SK-N-SH (cell line): ENCODE measurements at regions not wholly inside any gene's neighbourhood (a gene's known extent, or its start where the extent isn't known, plus 50 kb on each side); places are given as distances from the start of the nearest gene placed in this dataset.

Source experiments
- CTCF ChIA-PET: fragments of 300-600, 350-600 bp; formaldehyde crosslinking; extraction: SDS; loops from one replicate; lab custom pipeline; 2021; lab: Yijun Ruan, JAX
- POLR2A ChIA-PET: fragments of 350-600 bp; sonication (Branson Sonifier 250); formaldehyde crosslinking; extraction: SDS; loops from one replicate; lab custom pipeline; 2020; ENCODE audit warnings: antibody characterized with exemption, inconsistent platforms; lab: Yijun Ruan, JAX
- DNase-seq: peaks from one replicate; pipeline ENCODE4 v3.0.0; 2012
- H2AFZ ChIP-seq: fragments of 200-600 bp; sonication (generic); 2 replicates; pipeline ENCODE4 v1.8.1; 2016; ENCODE audit warnings: antibody characterized with exemption, mild to moderate bottlenecking, low read depth
- H3F3A ChIP-seq: fragments of 200-600 bp; sonication (generic); replicated peaks from 2 replicates; pipeline ENCODE3; 2016; ENCODE audit warnings: antibody characterized with exemption, mild to moderate bottlenecking; ENCODE audit not compliant: insufficient read depth
- H3K27ac ChIP-seq, 2 experiments: fragments of 200-500 bp in 1 of 2; fragments of 200-600 bp in 1 of 2; sonication (Bioruptor generic) in 1 of 2; sonication (generic), shearing (Covaris generic) in 1 of 2; 2 replicates each; pipeline versions ENCODE4 v1.5.1 to v1.6.1; 2014 to 2016; ENCODE audit warnings: low read depth in 2 of 2, inconsistent platforms in 1 of 2, low read length in 1 of 2, mild to moderate bottlenecking in 1 of 2, mixed read lengths in 1 of 2
- H3K27me3 ChIP-seq: fragments of 200-600 bp; sonication (generic), shearing (Covaris generic); 2 replicates; pipeline ENCODE4 v1.6.1; 2016; ENCODE audit warnings: mixed run types; ENCODE audit not compliant: insufficient read depth
- H3K36me3 ChIP-seq, 2 experiments: fragments of 200-500 bp in 1 of 2; fragments of 200-600 bp in 1 of 2; sonication (Bioruptor generic) in 1 of 2; sonication (generic) in 1 of 2; replicated peaks in 1 of 2; 2 replicates each; pipeline versions ENCODE3 to v1.5.1; 2014 to 2016; ENCODE audit warnings: low read length in 1 of 2, mild to moderate bottlenecking in 1 of 2; ENCODE audit not compliant: insufficient read depth in 2 of 2, control insufficient read depth in 1 of 2
- H3K4me1 ChIP-seq, 2 experiments: fragments of 200-500 bp in 1 of 2; fragments of 200-600 bp in 1 of 2; sonication (Bioruptor generic) in 1 of 2; sonication (generic), shearing (Covaris generic) in 1 of 2; 2 replicates each; pipeline versions ENCODE4 v1.5.1 to v1.6.1; 2014 to 2016; ENCODE audit warnings: low read depth in 1 of 2, low read length in 1 of 2, mixed run types in 1 of 2; ENCODE audit not compliant: insufficient read depth in 2 of 2, control insufficient read depth in 1 of 2
- H3K4me2 ChIP-seq: fragments of 200-600 bp; sonication (generic), shearing (Covaris generic); 2 replicates; pipeline ENCODE4 v1.6.1; 2017; ENCODE audit warnings: mixed run types
- H3K4me3 ChIP-seq, 2 experiments: fragments of 200-500 bp in 1 of 2; fragments of 200-600 bp in 1 of 2; sonication (Bioruptor generic) in 1 of 2; sonication (generic), shearing (Covaris generic) in 1 of 2; 2 replicates each; pipeline versions ENCODE4 v1.5.1 to v1.8.1; 2014 to 2016; ENCODE audit warnings: low read depth in 2 of 2, inconsistent platforms in 1 of 2, low read length in 1 of 2, mild to moderate bottlenecking in 1 of 2, mixed read lengths in 1 of 2, moderate library complexity in 1 of 2
- H3K79me2 ChIP-seq: fragments of 200-600 bp; sonication (generic); 2 replicates; pipeline ENCODE4 v1.8.1; 2017; ENCODE audit warnings: mild to moderate bottlenecking; ENCODE audit not compliant: insufficient read depth
- H3K9ac ChIP-seq: fragments of 200-600 bp; sonication (generic); 2 replicates; pipeline ENCODE4 v1.6.1; 2017; ENCODE audit warnings: mixed run types
- H3K9me2 ChIP-seq: fragments of 200-600 bp; sonication (generic); 2 replicates; pipeline ENCODE4 v1.6.1; 2017; ENCODE audit warnings: mixed run types
- H3K9me3 ChIP-seq: fragments of 200-600 bp; sonication (generic); 2 replicates; pipeline ENCODE4 v1.6.1; 2017; ENCODE audit warnings: mixed run types, mild to moderate bottlenecking, moderate library complexity
- H4K20me1 ChIP-seq: fragments of 200-600 bp; sonication (generic); 2 replicates; pipeline ENCODE4 v1.6.1; 2017; ENCODE audit warnings: mild to moderate bottlenecking, mixed run types; ENCODE audit not compliant: insufficient read depth
- CHD2 ChIP-seq: fragments of 150-350 bp; IDR thresholded peaks from 2 replicates; pipeline ENCODE4 v1.6.1; 2018; ENCODE audit warnings: low read length; ENCODE audit not compliant: partially characterized antibody
- EZH2phosphoT487 ChIP-seq: fragments of 200-600 bp; sonication (generic); IDR thresholded peaks from 2 replicates; pipeline ENCODE4 v1.6.1; 2017; ENCODE audit warnings: low read depth, mixed run types, mild to moderate bottlenecking, antibody characterized with exemption, moderate library complexity, borderline replicate concordance
- FOXJ3 ChIP-seq: sonication (generic); formaldehyde crosslinking; IDR thresholded peaks from 2 replicates; pipeline ENCODE4 v1.5.1; 2020; ENCODE audit warnings: mild to moderate bottlenecking, missing genetic modification reagents
- GABPA ChIP-seq: IDR thresholded peaks from 2 replicates; pipeline ENCODE4 v1.4.0; 2012; ENCODE audit warnings: low read depth, mild to moderate bottlenecking
- MEF2A ChIP-seq: IDR thresholded peaks from 2 replicates; pipeline ENCODE4 v1.4.0; 2012; ENCODE audit warnings: low read depth, borderline replicate concordance
- MXI1 ChIP-seq: IDR thresholded peaks from 2 replicates; pipeline ENCODE4 v1.6.1; 2012; ENCODE audit warnings: mild to moderate bottlenecking, low read depth, low read length, improper control_type of control experiment
- NFIC ChIP-seq: IDR thresholded peaks from 2 replicates; pipeline ENCODE4 v1.4.0; 2012; ENCODE audit warnings: borderline replicate concordance
- POLR2AphosphoS5 ChIP-seq: IDR thresholded peaks from 2 replicates; pipeline ENCODE4 v1.6.1; 2012; ENCODE audit warnings: low read depth, low read length
- RAD21 ChIP-seq: IDR thresholded peaks from 2 replicates; pipeline ENCODE4 v1.6.1; 2012; ENCODE audit warnings: mild to moderate bottlenecking, low read length
- RCOR1 ChIP-seq: fragments of 150-350 bp; IDR thresholded peaks from 2 replicates; pipeline ENCODE4 v1.6.1; 2017; ENCODE audit warnings: antibody characterized with exemption, low read length
- SIN3A ChIP-seq: IDR thresholded peaks from 2 replicates; pipeline ENCODE4 v1.6.1; 2012; ENCODE audit warnings: low read depth, mild to moderate bottlenecking, low read length, moderate library complexity, borderline replicate concordance
- TCF12 ChIP-seq: IDR thresholded peaks from 2 replicates; pipeline ENCODE4 v1.4.0; 2012
- TEAD4 ChIP-seq: IDR thresholded peaks from 2 replicates; pipeline ENCODE4 v1.4.0; 2012; ENCODE audit warnings: mild to moderate bottlenecking, borderline replicate concordance; ENCODE audit not compliant: insufficient read depth
- YY1 ChIP-seq: IDR thresholded peaks from 2 replicates; pipeline ENCODE4 v1.4.0; 2012; ENCODE audit warnings: low read depth, mild to moderate bottlenecking
- WGBS: methylation state at CpG from one replicate; pipeline ENCODE4 v1.1.6; 2017; ENCODE audit warnings: low lambda C conversion rate; 5-methylcytosine and 5-hydroxymethylcytosine counted together
- TF ChIP-seq, protein P1 (sequence below): IDR thresholded peaks from 2 replicates; pipeline ENCODE4 v1.4.0; 2012; ENCODE audit warnings: low read depth, borderline replicate concordance
- TF ChIP-seq, protein P2 (sequence below): IDR thresholded peaks from 2 replicates; pipeline ENCODE4 v1.4.0; 2012; ENCODE audit warnings: low read depth, borderline replicate concordance
- TF ChIP-seq, protein P3 (sequence below): fragments of 150-350 bp; IDR thresholded peaks from 2 replicates; pipeline ENCODE4 v1.6.1; 2017; ENCODE audit warnings: antibody characterized with exemption, low read length, low read depth, borderline replicate concordance
- TF ChIP-seq, protein P4 (sequence below): IDR thresholded peaks from 2 replicates; pipeline ENCODE4 v1.4.0; 2012; ENCODE audit warnings: low read depth
- TF ChIP-seq, protein P5 (sequence below): fragments of 150-350 bp; IDR thresholded peaks from 2 replicates; pipeline ENCODE4 v1.6.1; 2016; ENCODE audit warnings: mild to moderate bottlenecking, low read depth, low read length
- TF ChIP-seq, protein P6 (sequence below): IDR thresholded peaks from 2 replicates; pipeline ENCODE4; 2012

DNA sequence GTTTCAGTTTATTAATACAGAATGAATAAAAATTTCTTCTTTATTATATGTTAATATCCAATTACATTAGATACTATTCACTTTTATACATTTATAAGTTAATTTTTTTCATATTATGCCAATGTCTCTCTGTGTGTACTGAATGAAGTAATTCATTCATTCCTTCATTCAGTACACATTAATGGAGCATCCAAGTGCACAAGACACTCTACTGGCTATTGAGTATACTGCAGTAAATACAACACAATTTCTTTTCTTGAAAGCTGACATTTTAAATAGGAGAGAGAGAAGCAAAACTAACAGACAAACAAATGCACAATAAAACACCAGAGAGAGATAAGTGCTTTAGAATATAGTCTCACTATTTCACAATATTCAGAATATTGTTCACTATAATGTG, 1038.3 kb upstream of the SPRY2 start:
- no peaks in the 10 kb centered on the region for H3K4me1 ChIP-seq
- H3K9me2 ChIP-seq, result no peaks in the 10 kb centered on the region
- no peak for DNase-seq
- ChIA-PET POLR2A (no interaction called here), CTCF (no interaction called here)
- no peak overlapping the region for H3K9ac ChIP-seq
- no peak overlapping the region for H3K4me2 ChIP-seq
- H3K4me3 ChIP-seq, result no peak overlapping the region
- H3K9me3 ChIP-seq, result no peaks in the 10 kb centered on the region
- H2AFZ ChIP-seq, result no peak overlapping the region
- no peaks in the 10 kb centered on the region for H3F3A ChIP-seq
- H3K36me3 ChIP-seq, result no peaks in the 10 kb centered on the region
- H3K27ac ChIP-seq, result no peak overlapping the region
- no peak for TF ChIP-seq RAD21
- no peak for TF ChIP-seq TCF12
- no peak for TF ChIP-seq FOXJ3 (CRISPR knock-in tag)
- no peak for TF ChIP-seq POLR2AphosphoS5
- no peak for TF ChIP-seq MXI1
- no peak for TF ChIP-seq NFIC
- TF ChIP-seq YY1, result no peak
- TF ChIP-seq, protein P1, sequence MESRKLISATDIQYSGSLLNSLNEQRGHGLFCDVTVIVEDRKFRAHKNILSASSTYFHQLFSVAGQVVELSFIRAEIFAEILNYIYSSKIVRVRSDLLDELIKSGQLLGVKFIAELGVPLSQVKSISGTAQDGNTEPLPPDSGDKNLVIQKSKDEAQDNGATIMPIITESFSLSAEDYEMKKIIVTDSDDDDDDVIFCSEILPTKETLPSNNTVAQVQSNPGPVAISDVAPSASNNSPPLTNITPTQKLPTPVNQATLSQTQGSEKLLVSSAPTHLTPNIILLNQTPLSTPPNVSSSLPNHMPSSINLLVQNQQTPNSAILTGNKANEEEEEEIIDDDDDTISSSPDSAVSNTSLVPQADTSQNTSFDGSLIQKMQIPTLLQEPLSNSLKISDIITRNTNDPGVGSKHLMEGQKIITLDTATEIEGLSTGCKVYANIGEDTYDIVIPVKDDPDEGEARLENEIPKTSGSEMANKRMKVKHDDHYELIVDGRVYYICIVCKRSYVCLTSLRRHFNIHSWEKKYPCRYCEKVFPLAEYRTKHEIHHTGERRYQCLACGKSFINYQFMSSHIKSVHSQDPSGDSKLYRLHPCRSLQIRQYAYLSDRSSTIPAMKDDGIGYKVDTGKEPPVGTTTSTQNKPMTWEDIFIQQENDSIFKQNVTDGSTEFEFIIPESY, result no peak
- TF ChIP-seq SIN3A, result no peak
- TF ChIP-seq, protein P2, sequence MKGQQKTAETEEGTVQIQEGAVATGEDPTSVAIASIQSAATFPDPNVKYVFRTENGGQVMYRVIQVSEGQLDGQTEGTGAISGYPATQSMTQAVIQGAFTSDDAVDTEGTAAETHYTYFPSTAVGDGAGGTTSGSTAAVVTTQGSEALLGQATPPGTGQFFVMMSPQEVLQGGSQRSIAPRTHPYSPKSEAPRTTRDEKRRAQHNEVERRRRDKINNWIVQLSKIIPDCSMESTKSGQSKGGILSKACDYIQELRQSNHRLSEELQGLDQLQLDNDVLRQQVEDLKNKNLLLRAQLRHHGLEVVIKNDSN, result no peak
- TF ChIP-seq TEAD4, result no peak
- H4K20me1 ChIP-seq, result no peaks in the 10 kb centered on the region
- H3K79me2 ChIP-seq, result no peaks in the 10 kb centered on the region
- no peaks in the 10 kb centered on the region for H3K27me3 ChIP-seq

DNA sequence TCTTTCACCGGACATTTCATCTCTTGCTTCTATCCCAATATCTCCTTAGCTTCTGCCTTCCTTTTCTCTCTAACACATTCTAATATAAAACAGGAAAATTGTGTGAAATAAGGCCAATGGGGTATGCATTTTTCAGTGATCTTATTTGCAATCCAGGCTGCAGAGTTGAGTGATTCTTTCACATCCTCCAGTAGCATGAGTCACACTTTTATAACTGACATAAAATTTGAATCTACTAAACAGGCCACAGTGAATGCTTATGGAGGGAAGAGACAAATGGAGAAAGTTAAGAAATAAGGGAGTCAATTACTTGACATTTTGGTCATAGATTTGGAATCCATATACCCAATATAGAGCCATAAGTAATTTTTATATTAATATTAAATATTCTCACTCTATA, 1037.0 kb upstream of the SPRY2 start:
- Histone ChIP-seq H3K79me2 (no peaks in the 10 kb centered on the region), H3F3A (no peaks in the 10 kb centered on the region), H3K4me3 (no peak overlapping the region), H3K4me2 (no peak overlapping the region), H3K9me3 (no peaks in the 10 kb centered on the region), H4K20me1 (no peaks in the 10 kb centered on the region), H3K9me2 (no peaks in the 10 kb centered on the region), H3K36me3 (no peaks in the 10 kb centered on the region), H2AFZ (0 out of 2 replicates have a peak overlapping the region, but pooled peaks have one; percentile 35), H3K27ac (no peak overlapping the region), H3K27me3 (no peaks in the 10 kb centered on the region), H3K9ac (no peak overlapping the region), H3K4me1 (no peaks in the 10 kb centered on the region)
- ChIA-PET POLR2A (no interaction called here), CTCF (no interaction called here)
- WGBS, result 51% methylated on average over 1 of the region's 1 CpG
- TF ChIP-seq RAD21 (no peak), RCOR1 (no peak), POLR2AphosphoS5 (no peak), MEF2A (no peak), CHD2 (no peak), EZH2phosphoT487 (no peak), GABPA (no peak), TEAD4 (no peak)
- TF ChIP-seq, protein P3, sequence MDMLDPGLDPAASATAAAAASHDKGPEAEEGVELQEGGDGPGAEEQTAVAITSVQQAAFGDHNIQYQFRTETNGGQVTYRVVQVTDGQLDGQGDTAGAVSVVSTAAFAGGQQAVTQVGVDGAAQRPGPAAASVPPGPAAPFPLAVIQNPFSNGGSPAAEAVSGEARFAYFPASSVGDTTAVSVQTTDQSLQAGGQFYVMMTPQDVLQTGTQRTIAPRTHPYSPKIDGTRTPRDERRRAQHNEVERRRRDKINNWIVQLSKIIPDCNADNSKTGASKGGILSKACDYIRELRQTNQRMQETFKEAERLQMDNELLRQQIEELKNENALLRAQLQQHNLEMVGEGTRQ, result no peak
- TF ChIP-seq, protein P4, sequence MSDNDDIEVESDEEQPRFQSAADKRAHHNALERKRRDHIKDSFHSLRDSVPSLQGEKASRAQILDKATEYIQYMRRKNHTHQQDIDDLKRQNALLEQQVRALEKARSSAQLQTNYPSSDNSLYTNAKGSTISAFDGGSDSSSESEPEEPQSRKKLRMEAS, result no peak
- TF ChIP-seq, protein P5, sequence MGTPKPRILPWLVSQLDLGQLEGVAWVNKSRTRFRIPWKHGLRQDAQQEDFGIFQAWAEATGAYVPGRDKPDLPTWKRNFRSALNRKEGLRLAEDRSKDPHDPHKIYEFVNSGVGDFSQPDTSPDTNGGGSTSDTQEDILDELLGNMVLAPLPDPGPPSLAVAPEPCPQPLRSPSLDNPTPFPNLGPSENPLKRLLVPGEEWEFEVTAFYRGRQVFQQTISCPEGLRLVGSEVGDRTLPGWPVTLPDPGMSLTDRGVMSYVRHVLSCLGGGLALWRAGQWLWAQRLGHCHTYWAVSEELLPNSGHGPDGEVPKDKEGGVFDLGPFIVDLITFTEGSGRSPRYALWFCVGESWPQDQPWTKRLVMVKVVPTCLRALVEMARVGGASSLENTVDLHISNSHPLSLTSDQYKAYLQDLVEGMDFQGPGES, result no peak
- TF ChIP-seq, protein P6, sequence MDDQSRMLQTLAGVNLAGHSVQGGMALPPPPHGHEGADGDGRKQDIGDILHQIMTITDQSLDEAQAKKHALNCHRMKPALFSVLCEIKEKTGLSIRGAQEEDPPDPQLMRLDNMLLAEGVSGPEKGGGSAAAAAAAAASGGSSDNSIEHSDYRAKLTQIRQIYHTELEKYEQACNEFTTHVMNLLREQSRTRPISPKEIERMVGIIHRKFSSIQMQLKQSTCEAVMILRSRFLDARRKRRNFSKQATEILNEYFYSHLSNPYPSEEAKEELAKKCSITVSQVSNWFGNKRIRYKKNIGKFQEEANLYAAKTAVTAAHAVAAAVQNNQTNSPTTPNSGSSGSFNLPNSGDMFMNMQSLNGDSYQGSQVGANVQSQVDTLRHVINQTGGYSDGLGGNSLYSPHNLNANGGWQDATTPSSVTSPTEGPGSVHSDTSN, result no peak
- DNase-seq, result no peak
